HG03521 (cell line): ENCODE measurements at regions not wholly inside any gene's neighbourhood (a gene's known extent, or its start where the extent isn't known, plus 50 kb on each side); places are given as distances from the start of the nearest gene placed in this dataset.
"Not testable (repeated sequence)": the region's sequence is repeated elsewhere in the genome, so short reads cannot be mapped to it uniquely, and the experiment has no call there.

Experiments used
- ATAC-seq: cut with Tn5 transposase; IDR thresholded peaks from one replicate; pipeline ENCODE4 v1.9.1; 2021; ENCODE audit warnings: mild to moderate bottlenecking, moderate library complexity; ENCODE audit not compliant: unreplicated experiment

DNA sequence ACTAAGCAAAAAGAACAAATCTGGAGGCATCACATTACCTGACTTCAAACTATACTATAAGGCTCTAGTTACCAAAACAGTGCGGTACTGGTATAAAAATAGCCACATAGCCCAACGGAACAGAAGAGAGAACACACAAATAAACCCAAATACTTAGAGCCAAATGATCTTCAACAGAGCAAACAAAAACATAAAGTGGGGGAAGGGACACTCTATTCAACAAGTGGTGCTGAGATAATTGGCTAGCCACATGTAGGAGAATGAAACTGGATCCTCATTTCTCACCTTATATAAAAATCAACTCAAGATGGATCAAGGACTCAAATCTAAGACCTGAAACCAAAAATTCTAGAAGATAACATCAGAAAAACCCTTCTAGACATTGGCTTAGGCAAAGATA lies 89.9 kb upstream of the ZNF608 start:
- ATAC-seq = not testable (repeated sequence)

DNA sequence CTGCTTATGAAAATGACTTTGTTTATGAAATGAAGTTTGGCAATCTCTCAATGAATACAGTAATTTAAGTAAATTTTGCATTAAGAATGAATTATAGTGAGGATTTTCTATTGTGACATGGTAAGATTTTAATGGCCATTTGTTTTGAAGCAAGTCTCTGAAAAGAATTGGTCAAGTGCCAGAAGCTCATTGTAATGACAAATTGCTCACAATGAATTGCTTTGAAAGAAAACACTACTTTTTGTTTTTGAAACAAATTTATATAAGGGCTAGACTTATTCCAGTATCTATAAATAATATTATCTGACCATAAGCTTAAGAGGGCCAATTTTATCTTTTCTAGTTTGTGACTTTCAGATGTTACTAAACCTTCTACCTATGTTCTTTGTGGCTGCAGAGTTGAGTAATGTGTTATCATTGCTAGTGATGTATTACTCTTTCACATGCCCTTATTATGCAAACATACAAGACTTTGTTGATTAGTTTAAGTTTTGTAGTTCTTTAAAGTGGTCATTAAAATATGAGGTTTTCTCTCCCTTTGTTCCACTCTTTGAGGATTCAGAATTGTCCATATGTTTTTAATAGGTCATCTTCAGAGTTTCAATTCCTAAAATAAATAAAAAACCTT lies 93.0 kb upstream of the ZNF608 start:
- ATAC-seq = no peak

DNA sequence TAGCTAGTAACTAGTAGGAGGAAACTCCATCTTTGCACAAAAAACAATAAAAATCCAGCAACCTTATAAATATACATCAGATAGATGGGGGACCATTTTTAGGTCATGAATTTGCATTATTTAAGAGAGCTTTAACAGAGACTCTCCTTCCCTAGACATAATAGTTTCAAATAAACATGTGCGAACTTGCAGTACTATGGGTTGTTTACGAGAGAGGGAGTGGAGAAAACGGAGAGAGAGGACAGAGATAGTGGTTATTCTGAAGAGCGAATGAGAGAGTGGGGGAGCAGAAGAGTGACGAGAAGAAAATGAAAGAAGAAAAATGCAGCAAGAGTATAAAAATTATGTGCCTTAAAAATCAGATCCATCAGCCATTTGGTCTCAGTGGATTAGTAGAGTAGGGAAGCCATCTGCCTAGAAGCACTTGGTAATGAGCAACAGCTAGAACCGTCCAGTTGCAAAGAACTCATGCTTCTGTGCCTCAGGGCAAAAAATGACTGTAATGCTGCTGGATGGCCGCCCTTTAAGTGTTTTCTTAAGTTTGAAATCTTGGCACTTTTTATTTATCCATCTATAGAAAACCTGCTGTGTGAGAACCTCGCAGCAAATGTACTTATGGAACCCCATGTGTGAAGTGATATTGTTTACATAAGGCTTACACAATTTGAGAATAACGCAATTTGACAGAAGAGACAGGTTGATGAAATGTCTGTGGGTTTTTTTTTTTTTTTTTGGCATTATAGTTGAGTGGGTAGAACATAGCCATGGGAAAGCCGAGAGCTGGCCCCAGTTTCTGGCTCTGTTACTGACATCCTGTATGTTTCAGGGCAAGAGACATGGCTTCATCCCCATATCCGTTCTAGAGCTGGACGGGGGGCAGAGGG lies 95.6 kb upstream of the ZNF608 start:
- no peak for ATAC-seq

DNA sequence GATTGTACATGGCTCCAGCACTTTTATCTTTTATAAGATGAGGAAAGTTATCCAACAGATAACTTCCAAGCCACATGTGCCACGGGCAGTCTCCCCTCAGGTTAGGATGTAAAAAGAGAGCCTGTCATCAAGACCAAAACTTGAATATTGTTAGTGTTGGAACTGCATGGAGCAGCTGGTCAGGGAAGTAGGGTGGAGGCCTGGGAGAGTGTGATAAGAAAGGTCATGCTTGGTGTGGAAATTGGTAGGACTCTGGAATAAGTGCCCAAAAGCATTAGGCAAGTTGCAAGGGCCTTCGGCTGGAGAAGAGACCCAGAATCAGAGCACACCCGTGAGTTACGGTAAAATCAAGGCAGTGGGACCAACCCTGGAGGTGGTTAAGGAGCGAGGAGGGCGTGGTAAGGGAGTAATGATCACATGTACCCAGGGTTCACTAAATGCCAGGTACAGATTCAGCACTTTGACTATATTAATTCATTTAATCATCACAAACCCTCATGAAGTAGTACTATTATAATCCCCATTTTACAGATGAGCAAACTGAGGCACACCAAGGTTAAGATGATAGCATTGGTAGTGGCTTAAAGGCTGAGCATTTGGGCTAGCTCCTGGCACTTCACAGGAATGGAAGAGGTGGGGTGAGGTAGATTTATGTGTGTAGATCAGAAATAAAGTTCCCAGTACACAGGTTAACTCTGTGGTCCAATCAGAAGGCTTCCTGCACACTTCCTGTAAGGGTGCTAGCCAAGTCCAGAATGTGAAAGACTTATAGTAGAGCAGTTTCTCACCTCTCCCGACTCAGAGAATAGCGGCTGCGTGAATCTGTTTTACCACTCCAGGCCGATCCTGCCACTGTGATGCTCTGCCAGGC lies 96.5 kb upstream of the ZNF608 start:
- ATAC-seq = no peak

DNA sequence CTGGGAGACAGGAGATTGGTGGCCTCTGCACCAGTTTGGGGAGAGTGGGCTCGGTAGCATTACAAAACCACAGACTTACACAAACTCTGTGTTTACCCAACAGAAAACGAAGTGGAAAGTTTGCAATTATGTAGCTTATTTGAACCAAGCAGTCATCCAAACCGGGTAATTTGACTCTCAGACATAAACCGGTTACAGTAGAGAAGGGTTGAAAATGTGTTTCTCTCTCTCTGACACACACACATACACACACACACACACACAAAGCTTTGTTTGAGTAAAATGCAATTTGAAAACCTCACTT lies 97.1 kb upstream of the ZNF608 start:
- ATAC-seq = no peak

DNA sequence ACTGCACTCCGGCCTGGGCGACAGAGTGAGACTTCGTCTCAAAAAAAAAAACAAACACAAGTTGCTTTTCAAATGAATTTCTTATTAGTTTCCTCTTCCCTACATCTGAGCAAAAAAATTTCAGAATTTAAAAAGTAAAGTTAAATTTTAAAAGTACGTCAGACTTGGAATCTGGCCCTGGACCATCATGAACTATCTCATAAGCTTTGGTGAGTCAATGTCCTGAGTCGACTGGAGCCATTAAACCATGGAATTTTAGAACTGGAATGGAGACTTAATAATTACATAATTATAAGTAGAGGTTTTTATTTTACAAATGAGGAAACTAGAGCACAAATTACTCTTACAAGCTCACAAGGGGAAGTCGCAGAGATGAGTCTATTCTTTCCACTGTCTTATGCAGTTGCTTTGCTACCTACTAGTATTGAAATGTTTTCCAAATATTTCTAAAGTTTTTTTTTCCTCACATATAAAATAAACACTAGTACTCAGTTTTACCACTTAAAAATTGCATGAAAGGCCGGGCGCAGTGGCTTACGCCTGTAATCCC lies 98.0 kb upstream of the ZNF608 start:
- ATAC-seq = no peak

DNA sequence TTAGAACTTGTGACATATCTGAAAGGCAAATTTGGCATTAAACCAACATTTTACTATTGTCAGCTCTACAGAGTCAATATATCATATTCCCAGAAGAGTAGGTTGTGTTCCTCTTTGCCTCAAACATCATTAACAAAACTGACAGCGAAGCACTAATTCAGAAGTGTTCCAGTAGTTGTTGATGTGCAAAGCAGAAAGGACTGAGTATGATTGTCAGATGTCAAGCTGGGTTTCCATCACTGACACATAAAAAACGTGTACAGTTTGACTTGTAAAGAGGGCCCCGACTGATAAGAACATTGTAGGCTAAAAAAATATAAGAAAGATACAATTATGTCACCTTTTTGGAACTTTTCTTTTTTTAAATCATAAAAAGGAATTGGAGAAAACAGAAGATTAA lies 101.5 kb upstream of the ZNF608 start:
- no peak for ATAC-seq

DNA sequence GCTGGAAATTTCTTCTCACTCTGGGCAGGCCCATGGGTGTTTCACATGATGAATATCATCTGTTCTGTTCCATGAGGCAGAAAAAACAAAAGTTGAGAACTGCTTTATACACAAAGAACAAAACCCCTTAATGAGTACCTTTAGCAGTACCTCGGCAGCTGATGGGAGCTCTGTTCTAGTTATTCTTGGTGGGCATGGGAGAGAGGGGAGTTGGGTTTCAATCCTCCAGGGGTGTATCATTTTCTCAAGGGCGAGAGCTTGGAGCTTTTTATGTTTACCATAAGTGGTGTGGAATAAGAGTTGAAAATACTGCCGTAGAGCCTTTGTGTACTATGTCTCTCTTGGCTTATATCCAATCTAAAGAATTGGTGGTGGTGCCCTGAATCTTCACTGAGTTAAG lies 103.3 kb upstream of the ZNF608 start:
- ATAC-seq = no peak

DNA sequence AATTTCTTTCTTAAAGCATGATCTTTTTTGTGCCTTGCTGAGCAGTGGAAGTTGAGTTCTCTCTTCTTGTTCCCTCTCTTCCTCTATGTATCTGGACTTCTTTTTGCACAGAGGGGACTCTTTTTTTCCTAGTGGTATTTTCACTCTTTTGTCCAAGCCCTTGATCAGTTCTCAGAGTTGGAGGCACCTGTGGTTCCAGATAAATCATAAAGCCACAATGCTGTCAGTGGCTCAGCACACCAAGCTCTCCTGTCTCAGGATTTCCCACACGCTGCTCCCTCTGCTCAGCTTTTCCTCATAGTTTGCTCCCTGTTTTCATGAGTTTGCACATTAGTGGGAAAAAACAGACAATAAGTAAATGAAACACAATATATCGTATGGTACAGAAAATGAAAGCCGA lies 110.3 kb upstream of the ZNF608 start:
- no peak for ATAC-seq

DNA sequence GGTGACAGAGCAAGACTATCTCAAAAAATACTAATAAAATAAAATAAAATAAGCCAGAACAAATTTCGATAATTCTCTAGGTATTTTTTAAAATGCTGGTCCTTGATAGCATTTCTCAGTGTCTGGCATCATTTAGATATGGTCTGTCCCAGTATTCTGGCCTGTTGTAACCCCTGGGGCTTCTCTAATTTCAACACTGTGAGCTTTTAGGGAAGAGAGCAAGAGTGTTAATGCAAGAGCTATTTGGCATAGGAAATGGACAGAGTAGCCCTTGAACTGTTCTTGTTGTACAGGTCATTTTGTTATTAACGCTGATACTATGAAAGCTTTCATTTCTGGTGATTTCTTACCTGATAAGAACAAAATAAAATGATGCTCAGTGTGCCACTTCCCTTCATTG lies 112.2 kb upstream of the ZNF608 start:
- no peak for ATAC-seq

DNA sequence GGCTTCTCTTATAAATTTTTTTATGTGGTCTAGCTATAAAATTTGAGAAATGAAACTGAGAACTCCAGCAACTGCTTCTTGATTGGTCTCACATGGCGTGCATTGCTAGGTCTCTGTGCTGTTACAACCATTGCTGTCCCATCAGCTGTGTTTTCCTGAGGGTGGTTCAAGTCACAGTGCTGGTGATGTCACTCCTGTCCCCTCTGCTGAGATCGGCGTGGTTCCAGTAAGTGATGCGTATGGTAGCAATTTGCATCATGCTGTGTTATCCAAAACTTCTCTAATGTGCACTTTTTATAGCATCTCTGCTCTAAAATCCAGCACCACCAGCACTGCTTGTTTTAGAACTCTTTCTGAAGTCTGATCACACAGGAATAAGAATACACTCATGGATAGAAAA lies 112.6 kb upstream of the ZNF608 start:
- no peak for ATAC-seq

DNA sequence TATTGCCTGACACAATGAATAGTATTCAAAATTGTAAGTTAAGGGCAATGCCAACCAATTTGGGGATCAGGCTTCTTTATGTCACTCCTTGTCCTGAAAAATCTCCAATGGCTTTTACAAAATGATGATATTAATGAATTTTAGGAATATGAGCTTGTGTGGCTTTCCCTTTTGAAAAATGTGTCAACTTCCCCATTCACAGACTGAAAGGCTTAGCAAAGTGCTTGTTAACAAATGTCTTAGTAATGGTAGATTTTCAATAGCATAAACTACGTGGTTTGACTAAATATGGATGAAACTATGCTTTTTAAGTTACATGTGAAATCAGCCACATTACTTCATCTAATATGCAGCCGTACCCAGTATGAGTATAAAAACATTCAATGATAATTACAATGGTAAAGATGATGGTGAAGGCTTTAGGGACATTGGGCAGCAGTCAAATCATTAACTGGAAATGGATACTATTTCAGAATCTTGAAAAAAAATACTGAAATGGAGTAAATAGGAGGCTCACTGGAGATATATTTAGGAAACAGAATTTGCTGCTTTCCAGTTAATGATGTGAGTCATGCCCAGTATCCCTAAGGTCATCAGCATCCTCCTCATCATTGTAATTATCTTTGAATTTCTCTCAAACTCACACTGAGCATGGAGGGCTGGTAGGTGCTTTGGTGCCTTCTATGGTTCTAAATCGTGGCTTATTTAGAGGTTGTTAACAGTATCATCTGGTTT lies 113.3 kb upstream of the ZNF608 start:
- ATAC-seq = no peak

DNA sequence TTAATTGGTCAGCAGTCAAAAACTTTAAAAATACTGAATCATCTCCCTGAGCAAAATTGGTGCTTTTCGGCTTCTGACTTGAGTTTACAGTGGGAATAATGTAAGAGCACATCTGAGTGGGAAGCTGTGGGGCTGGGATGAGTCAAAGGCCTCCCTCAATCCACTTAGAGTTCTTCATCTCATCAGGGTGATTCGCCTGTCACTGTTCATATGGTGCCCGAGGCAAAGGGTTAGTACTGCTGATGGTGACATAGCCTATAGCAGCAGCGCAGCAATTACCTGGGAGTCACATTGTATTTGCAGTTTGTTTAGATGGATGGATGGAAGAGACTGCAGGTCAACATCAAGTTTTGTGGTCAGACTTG lies 113.8 kb upstream of the ZNF608 start:
- ATAC-seq = no peak

DNA sequence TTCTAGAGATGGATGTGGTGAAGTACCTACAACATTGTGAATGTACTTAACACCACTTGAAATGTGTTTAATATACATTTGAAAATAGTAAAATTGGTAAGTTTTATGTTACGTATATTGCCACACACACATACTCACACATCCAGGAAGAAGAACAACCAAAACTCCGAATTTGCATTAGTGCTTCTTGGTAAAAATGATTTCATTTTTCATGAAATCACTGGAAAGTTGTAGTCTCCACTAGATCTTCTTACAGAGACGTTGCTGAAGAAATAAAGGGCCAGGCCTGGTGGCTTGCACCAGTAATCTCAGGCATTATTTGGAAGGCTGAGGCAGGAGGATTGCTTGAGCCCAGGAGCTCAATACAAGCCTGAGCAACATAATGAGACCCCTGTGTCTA lies 118.6 kb upstream of the ZNF608 start:
- ATAC-seq = no peak

DNA sequence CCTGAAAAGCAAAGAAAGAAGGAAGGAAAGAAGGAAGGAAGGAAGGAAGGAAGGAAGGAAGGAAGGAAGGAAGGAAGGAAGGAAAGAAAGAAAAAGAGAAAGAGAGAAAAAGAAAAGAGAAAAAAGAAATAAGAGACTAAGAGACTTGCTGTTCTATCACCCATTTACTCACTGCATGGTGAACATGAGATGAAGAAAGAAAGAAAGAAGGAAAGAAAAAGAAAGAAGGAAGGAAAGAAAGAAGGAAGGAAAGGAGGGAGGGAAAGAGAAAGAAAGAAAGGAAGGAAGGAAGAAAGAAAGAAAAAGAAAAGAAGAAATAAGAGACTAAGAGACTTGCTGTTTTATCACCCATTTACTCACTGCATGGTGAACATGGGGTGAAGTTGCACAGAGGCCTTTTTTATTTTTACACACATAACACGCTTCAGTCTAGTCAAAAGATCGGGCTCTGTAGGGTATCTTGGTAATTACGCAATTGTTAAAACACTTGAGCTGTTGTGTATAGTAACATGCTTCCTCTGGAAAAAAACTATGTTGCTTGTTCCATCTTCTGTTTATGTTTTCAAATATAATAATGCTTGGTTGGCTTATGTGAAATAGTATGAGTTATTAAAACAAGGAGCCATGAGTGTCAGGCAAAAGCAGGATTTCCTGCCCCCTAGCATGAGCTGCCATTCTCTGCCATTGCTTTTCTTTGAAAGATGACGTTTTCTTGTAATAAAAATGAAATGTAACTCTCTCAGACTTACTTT lies 119.3 kb upstream of the ZNF608 start:
- ATAC-seq = no peak

DNA sequence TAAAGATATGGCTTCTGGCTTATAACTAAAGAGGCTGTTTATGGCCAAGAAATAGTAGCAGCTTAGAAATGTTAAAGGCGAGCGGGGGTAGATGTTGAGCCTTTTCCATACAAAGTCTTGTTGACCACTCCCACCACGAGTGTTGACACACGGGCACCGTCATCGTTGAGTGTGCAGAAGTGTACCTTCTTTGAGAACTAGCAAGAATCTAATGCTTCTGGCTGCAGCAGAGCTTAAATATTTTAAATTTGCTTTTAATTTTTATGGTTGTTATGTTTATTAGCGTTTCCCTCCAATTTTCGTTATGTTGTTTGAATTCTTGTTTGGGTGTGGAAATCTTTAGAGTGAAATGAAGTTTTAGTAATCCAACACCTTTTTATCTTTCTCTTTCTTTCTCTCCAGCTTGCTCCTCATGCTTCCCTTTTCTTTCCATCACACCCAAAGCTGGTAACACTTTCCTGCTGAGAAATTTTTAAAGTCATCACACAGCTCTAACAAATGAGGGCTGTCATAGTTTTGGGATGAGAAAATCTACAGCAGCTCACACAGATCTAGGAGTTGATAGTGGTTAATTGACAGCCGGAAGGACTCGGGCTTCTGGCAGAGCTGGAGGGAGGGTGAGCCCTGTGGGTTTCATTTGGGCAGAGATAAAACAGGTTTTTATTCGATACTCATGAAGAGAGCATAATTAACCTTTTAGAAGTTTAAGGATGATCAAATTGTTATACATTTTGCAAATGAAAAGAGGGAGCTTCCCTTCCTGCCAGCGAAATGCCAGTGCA lies 120.1 kb upstream of the ZNF608 start:
- ATAC-seq = no peak

DNA sequence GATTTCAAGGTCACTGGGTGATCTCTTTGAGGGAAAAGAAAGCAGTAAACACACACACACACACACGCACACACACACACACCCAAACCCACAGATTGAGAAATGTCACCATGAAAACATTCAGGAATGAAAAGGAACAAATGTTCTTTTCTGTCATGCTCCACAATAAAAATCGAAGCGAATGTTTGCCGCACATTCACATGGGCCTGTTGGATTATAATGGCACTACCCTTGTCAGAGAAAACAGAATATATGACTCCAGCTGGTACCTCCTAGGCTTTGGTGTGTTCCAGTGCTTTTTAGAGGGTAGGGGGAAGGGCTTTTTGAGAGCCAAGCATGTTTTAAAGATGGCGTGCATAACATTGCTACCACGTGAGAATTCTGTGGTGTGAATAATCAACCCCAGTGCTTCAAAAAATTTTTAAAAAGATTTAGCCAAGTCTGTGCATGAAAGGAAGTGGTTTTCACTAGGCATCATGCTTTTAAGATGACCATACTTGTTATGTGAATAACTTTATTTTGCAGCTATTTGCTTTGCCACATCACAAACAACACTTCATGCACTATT lies 120.8 kb upstream of the ZNF608 start:
- no peak for ATAC-seq

DNA sequence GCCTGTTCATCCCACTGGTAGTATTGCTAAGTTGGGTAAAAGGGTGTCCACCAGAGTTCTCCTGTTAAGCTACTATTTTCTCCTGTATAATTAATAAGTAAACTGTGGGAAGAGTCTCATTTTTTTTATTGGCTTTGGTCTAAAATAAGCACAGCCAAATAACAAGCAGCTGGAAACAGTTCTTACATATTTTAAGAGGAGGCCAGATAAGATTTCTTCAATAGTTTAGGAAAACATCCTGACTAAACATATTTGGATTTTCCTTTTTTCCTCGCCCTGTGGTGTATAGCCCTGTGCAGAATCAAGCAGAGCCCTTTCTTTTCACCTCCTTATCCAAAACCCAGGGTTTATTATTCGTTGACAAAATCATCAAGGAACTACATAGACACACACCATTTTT lies 122.2 kb upstream of the ZNF608 start:
- no peak for ATAC-seq

DNA sequence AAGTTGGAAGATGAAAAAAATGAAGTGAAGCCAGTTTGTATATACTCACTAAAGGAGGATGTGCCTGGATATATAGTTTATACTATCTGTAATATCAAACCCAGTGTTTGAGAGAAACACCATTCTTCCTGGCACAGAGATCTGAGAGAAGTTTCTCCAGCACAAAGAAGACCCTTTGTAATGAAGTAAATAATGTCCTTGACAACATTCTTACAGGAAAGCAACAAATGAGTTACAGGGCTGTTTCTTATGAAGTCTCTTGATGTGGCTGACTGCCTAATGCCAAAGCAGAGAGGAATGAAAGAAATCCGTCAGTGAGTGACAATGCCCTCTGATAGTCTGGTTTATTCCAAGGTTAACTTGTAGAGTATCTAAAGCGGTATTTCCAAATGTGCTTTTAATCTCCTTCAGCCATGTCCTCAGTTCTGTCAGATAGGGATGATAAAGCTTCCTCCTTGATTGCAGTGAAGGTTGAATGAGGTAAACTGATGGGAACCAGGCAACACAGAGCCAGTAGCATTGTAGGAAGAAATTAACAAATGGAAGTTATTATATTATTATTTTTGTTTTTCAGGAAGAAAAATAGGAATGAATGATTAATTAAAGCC lies 123.1 kb upstream of the ZNF608 start:
- no peak for ATAC-seq
